HG03439 (cell line): ENCODE measurements at regions not wholly inside any gene's neighbourhood (a gene's known extent, or its start where the extent isn't known, plus 50 kb on each side); places are given as distances from the start of the nearest gene placed in this dataset.

Source experiments
- ATAC-seq: cut with Tn5 transposase; IDR thresholded peaks from one replicate; pipeline ENCODE4 v1.9.1; 2021; ENCODE audit warnings: mild to moderate bottlenecking, moderate library complexity; ENCODE audit not compliant: unreplicated experiment

DNA sequence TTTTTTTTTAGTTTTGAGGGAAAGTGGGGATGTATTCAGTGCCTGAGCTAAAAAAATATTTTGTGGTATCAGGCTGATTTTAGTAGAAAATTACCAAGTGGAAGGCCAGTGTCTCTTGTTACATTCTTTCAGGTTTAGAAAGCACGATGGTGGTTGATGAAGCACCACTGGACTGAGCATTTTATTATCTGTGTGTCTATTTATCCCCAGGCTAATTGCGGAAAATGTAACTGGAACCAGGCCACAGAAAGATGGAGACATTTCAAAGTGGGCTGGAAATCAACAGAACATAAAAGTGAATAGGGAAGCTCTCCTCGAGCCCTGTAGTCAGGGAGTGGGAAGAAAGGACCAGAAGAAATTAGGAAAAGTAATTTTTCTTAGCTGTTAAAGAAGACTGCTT lies 261.0 kb downstream of the STK31 start:
- ATAC-seq: no peak

DNA sequence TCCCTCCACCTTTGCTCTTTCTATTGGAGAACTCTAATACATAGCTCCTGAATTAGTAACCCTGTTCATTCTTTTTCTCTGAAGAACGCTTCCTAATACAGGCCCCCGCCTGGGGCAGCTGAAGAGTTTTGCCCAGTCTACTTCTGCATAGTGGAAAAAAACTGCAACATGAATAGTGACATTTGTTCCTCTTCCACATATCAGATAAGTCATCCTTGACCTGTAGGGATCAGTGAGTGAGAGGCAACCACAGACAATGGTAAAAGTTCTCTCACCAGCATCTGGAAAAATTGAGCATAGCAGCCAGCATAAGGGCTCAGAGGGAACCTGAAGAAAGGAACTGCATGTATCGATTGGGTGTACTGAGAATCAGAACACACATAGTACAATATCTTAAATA lies 262.0 kb downstream of the STK31 start:
- no peak for ATAC-seq

DNA sequence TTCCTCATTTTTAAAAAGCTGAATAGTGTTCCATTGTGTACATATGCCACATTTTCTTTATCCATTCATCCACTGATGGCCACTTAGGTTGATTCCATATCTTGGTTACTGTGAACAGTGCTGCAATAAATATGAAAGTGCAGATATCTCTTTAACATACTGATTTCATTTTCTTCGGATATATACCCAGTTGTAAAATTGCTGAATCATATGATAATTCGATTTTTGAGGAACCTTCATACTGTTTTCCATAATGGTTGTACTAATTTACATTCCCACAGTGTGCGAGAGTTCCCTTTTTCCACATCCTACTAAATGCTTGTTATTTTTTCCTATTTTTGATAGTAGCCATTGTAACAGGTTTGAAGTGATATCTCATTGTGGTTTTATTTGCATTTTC lies 263.2 kb downstream of the STK31 start:
- no peak for ATAC-seq

DNA sequence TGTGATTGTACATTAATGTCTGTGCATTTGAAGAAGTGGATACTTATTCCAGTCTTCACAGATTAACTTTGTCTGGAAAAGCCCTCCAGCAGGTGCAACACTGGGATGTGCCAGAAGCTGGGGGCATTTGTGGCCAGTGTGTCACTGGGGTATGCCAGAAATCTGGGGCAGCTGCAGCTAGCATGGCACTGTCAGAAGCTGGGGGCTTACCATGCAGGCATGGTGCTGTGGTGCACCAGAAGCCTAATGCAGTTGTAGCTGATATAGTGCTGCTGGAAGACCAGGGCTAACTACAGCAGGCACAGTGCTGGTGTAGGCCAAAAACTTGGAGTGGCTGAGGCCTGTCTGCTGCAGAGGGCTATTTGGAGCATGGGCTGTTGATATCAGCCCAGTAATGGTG lies 270.1 kb downstream of the STK31 start:
- ATAC-seq: no peak

DNA sequence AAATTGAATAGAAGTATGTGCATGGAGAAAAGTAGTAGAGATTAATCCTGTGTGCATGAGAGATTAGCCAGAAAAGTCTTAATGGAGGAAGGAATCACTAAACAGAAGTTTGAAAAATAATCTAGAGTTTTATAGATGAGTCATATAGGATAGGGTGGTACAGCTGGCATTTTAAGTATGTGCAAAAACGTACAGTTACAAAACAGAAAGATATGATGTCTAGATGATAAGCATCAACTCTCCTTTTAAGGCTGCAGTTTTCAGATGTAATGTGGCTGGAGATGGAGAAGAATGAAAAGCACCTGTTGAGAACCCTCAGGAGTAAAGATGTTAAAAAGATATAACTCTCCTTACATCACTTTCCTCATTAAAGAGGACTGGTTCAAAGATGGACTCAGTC lies 271.3 kb downstream of the STK31 start:
- ATAC-seq: no peak

DNA sequence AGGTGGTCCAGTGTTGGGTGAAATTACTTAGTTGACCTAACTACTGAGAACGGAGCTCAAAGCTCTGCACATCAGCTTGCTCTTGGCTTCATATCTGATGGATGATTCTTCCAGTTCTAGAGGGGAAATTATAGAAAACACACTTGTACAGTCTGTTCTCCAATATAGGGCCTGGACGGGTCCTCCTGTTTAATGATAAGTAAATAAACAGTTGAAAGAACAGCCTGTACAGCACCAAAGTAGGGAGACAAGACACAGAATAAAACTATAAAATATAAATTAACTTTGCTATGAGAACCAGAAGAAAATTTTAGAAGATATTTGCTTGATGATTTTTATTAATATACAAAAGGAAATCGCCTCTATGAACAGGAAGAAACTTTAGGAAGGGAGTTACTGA lies 271.7 kb downstream of the STK31 start:
- ATAC-seq: no peak

DNA sequence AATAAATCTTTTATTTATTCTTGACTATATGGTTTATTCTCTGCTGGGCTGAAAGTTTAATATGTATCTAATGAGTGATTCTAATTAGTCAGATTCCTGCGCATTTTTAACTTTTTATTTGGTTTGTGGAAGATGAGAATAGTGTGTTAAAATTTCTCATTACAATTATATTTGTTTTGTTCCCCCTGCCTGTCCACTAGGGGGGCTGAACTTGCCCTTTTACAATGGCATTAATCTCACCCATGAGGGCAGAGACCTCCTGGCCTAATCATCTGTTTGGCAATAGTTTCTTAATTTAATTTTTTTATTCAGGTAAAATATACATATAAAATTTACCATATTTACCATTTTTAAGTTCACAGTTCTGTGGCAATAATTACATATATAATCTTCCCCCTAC lies 278.5 kb upstream of the NPY start:
- no peak for ATAC-seq

DNA sequence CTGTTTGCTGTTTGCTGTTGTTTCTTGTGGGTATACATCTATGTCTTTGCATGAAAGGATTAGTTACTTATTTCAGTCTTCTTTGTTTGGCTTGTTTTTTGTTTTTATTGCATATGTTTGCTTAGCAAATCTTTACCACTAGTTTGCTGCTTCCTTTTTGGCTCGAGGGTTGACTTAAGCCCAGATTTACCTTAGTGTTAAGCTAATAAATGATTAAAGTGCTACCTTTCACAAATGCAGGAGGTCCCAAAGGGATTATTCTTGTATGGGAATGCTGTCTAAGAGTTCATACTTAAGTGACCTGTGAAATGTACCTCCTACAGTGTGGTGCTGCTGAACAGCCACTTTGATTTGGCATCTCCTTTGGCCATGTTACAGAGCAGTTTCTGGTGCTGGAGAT lies 273.5 kb upstream of the NPY start:
- ATAC-seq: no peak

DNA sequence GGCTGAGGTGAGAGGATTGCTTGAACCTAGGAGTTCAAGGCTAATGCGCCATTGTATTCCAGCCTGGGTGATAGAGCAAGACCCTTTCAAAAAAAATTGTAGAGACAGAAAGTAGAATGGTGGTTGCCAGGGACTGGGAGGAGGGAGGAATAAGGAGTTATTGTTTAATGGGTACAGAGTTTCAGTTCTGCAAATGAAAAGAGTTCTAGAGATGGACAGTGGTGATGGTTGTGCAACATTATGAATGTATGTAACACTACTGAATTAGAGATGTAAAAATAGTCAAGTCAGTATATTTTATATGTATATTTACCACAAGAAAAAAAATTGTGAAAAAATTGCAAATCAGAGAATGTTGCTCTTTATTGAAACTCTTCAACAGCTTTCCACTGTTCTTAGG lies 266.5 kb upstream of the NPY start:
- ATAC-seq: no peak

DNA sequence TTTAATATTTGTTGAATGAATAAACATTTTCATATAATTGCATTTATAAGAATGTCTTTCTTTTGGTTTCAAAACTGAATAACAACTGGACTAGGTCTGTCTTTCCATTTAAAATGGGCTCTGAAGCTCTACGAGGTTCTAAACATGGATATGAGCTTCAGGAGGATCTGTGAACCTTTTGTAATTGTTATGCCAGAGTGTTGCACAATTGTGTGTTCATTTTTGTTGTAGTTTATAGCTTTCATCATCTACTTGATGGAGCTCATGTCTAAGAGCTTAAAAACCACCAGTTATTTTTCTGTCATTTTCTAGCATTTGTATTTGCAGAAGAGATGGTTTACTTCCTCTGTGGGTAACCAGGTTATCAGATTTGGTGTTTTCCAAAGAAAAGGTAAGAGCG lies 265.7 kb upstream of the NPY start:
- ATAC-seq: no peak

DNA sequence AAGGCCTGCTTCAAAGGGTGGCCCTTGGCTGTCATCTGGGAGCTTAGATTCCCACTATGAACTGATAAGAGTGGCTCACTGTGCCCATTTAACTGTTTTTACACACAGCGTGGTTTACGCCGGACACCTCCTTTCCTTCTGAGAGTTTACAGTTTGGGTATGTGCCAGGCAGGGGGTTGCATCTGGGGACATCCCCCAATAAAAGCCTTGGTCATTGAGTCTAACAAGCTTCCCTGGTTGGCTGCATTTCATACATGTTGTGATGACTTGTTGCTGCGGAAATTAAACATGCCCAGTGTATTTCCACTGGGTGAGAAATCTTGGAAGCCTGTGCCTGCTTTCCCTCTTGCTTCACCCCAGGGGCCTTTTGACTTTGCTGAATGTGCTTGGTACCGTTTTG lies 264.1 kb upstream of the NPY start:
- ATAC-seq: no peak

DNA sequence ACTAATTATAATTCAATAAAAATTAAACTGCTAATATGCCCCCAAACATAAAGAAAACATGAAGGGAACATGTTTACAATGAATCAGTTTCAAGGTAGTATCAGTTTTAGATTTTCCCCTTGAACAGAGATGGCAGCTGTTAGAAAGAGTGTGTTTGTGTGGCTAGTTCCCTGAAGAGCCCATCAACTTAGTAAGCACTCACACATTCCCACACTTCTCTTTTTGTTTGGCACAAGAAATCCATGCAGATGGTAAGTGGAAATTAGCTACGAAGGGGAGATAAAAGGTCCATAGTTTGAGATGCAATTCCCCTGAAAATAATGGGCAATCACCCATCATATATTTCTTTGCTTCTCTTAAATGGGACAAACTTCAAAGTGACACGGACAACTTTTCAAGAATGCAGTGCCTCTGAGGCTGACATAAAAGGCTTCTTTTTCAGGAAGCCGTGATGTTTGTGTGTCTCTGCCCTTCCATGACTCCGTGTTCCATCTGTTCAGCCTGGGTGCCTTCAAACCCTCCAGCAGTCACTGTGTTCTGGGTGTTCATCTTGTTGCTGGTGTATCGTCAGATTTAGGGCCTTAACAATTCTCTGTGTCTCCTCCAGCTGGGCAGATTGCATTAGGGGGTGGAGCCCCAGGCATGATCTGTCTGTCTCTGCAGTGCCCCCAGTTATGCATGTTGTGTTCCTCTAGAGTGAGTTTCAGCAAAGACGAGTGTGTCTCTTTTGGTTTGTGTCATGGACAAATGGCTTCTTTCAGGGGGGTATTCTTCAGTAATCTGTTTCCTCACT lies 259.5 kb upstream of the NPY start:
- no peak for ATAC-seq

DNA sequence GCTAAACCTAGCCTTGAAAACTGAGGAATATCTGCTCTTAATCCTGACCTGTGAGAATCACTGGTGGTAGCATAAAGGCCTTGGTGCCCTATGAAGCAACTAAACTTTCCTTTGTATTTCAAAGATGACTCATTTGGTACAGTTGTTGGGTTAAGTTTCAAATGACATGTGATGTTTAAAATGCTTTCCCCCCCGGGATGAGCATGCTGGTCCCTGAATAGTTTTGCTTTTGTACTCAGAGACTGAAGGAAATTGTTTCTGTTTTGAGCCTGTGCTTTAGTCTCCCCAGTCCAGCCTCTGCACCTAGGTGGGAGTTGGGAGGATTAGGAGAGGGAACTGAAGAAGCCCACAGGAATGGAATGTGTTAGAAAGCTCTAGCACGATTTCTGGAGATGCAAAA lies 258.9 kb upstream of the NPY start:
- ATAC-seq: no peak

DNA sequence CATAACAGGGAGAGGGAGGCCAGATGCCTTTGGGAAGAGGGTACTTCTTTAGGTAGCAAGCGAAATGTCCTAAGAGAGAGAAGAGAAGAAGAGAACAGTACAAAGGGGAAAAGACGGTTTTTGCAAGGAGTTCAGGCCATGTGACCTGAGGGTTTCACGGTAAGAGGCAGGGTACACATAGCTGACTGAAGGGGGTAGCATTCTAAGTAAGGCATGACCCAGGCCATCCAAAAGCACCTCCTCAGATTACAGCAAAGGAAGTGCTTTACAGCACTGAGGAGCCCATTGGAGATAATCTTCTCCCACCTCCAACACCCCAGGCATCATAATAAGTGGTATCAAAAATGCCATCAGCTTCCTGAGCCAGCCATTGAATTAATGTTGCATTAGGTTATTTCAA lies 258.2 kb upstream of the NPY start:
- ATAC-seq: no peak

DNA sequence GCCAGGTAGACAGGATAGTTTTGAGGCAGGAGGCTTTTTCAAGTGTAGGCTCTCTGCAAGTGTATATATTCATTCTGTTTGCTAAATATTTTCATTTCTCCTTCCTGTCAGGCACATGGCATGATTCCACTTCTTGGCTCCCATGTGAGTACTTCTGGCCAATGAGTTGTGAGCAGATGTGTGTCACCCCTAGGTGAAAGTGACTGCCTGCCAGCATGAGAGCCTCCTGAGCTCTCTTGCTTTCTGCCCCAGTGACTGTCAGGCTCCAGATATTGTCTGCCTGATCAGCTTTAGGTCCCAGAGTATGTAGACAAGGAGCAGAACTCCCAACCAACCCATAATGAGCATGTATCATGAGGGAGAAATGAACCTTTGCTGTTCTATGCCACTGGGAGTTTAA lies 257.6 kb upstream of the NPY start:
- no peak for ATAC-seq

DNA sequence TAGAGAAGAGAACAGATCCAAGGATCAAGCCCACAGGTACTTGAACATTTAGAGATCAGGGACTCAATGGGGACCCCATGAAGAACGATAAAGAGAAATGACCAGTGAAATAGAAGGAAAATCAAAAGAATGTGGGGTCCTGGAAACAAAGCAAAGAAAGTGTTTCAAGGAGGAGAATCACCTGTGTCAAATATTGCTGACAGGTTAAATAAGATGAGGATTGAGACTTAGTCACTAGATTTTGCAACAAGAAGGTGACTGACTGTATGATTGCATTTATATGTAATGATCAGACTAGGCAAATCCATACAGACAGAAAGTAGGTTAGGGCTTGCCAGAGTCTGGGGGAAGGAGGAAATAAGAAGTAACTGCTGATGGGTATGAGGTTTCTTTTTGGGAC lies 254.9 kb upstream of the NPY start:
- no peak for ATAC-seq

DNA sequence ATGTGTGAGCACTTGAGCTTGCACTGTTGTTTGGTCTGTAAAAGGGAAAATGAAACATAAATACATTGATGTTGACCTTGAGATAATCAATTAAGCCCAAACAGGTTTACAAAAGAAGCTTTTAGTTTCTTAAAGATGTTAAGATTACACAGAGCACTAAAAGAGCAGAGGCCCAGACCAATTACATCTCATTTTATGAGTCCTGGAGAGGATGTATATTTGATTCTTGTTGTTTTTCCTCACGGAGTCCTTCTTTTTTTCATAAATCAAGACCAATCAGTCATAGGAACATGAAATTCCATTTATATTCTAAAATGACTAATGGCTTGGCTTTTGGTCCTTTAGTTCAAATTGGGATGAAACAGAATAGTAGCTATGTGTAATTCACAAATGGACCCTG lies 249.7 kb upstream of the NPY start:
- ATAC-seq: no peak

DNA sequence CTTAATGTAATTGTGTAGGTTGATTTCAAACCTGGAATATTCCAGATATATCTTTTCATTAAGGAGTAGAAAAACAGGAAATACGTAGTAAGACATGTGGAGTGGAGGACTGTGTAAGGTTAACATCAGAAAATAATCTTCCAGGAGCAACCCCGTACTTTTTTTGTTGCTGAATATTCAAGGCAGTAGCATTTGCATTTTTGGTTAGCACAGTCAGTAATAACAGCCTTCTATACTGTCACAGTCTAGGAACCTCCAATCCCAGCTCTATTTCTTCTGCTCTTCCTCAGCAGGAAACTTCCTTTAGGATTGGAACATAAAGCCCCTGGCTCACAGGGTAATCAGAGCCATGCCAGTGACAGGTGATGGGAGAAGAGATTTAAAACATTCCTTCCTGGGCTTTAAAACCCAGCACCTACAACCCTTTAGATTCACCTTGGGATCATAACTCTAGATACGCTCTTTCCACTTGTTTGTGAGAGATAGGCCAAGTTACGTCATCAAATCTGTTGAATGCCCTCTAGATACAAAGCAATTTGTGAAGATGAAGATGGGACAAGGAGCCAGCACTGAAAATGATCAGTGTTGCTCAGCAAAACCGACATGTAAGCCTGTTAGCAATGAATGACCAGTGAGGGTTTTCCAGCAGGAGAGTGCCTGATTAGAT lies 248.5 kb upstream of the NPY start:
- ATAC-seq: no peak

DNA sequence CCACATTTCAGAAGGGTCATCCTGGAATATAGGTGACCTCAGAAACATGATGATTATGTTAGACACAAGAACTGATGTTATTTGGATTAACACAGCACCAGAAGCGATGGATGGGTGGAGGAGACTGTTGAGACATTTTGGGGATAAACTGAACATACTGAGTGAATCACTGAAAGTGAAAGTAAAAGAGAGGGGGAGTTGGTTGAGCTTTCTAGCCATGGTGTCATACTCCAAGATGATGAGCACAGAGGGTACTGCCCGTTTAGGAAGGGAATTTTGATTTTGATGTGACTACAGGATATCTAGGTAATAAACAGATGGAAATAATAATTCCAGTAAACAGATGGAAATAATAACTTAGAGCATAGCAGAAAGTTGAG lies 248.0 kb upstream of the NPY start:
- ATAC-seq: no peak

DNA sequence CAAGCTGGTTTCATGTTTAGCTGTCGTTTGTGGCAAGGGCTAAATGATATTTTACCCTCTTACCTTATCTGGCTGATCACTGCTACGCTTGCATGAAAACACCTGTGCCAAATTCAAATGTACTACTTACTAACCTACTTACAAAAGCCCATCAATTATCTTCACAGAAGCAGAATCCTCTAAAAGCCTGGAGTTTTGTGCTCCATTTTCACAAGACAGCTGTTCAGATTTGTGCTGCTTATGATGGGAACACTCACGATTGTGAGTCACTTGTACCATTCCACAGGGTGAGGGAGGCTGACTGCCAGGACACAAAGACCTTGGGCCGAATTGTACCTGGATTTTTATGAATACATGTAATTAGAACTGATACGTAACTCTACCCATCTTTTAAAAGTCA lies 245.0 kb upstream of the NPY start:
- no peak for ATAC-seq

DNA sequence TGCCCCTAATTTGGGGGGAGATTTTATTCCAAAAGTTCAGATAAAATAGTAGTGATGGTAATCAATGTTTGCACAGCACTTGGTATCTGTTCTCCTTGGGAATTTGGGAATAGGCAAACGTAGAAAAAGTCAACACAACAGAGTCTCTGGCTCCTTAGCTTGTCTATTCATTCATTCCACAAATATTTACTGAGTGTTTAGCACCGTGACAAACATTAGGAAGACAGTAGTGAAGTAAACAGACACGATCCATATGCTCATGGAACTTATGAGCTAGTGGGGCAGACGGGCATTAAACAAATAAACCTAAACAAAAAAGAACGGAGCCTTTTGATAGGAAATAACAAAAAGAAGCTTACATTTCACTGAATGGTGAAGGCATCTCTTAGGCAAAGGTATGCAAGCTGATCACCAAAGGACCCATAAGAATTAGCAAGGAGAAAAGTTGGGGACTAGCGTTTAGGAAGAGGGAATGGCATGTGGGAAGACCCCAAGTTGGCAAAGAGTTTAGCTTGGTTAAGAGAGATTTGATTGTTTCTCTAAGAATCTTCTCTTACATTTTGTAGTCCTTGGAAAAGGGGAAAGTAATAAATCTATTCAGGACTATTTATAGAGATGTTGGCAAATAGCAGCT lies 243.9 kb upstream of the NPY start:
- ATAC-seq: no peak

DNA sequence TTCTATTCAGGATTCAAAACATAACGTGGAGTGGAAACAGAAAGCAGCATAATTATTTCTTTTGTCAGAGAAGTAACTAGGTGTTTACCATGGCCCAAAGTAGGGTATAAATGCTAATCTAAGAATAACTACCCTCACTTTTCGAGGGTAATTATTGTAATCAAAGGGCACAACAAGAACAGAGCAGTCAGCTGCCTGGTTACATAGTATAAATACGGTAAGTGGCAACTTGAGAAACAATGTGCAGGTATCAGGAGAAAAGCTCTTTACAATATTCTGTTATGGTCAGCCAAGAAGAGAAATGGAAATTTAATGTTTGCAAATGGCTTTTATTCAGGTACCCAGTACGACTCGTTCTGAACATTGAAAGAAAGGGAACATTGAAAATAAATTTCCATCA lies 242.0 kb upstream of the NPY start:
- no peak for ATAC-seq
